Right cardiac atrium (tissue), 5 donors: ENCODE measurements at regions not wholly inside any gene's neighbourhood (a gene's known extent, or its start where the extent isn't known, plus 50 kb on each side); places are given as distances from the start of the nearest gene placed in this dataset.
"Not testable (repeated sequence)": the region's sequence is repeated elsewhere in the genome, so short reads cannot be mapped to it uniquely, and the experiment has no call there.

ENCODE experiments used
- ATAC-seq, 2 donors: fragments of 200-7000 bp; cut with Tn5 transposase; one replicate each; pipeline versions ENCODE4 v1.8.0 to v1.9.1; 2020; ENCODE audit warnings: moderate library complexity in 2 of 2, mild to moderate bottlenecking in 1 of 2
- DNase-seq, 3 donors: peaks; one replicate each; pipeline ENCODE4 v3.0.0-alpha.2; 2020
- H3K27ac ChIP-seq: one replicate; pipeline ENCODE4 v1.5.1; 2013; ENCODE audit warnings: mild to moderate bottlenecking, low read length, control low read depth, moderate library complexity
- H3K27me3 ChIP-seq: one replicate; pipeline ENCODE4 v1.6.1; 2013; ENCODE audit not compliant: control insufficient read depth, insufficient read depth
- H3K4me1 ChIP-seq: one replicate; pipeline ENCODE4 v1.6.1; 2013; ENCODE audit warnings: low read length; ENCODE audit not compliant: control insufficient read depth, insufficient read depth
- H3K4me3 ChIP-seq: one replicate; pipeline ENCODE4 v1.5.1; 2013; ENCODE audit warnings: low read length, control low read depth
- H3K9me3 ChIP-seq: one replicate; pipeline ENCODE4 v1.6.1; 2013; ENCODE audit warnings: low read length; ENCODE audit not compliant: control insufficient read depth
- WGBS: extraction: QIAGEN DNeasy Blood & Tissue Kit; methylation state at CpG from one replicate; pipeline ENCODE4 v1.1.7; 2013; 5-methylcytosine and 5-hydroxymethylcytosine counted together
- intact Hi-C, 4 donors: fragments of 100-400 bp; cut with DNase I; formaldehyde crosslinking; loops; one replicate each; pipeline versions ENCODE4 v1.11.0 to v1.14.0; 2022 to 2023
- donor health status: healthy with polysubstance abuse.
- donor health status: DM: no; HTN: yes; CAD: no.
- donor health status: DM: no; HTN: no; CAD: no.
- donor health status: DM: no; HTN: yes; CAD: no; lungs with severe emphysema.
- donor health status: DM: yes; HTN: yes; CAD: no.

- intact Hi-C loops, result loop anchor here in 2 of 4 donors (10.0 kb wide), 1 partner anchor 268 kb away; no protein-coding TSS in a partner anchor
- Histone ChIP-seq H3K9me3 (no peaks in the 10 kb centered on the region), H3K27me3 (no peaks in the 10 kb centered on the region), H3K27ac (no peak overlapping the region), H3K4me1 (no peaks in the 10 kb centered on the region), H3K4me3 (no peak overlapping the region)
- DNase-seq, result no peak
- WGBS, result 80% methylated on average over 6 of the region's 6 CpGs
- no peak for ATAC-seq
These were observed 109.5 kb upstream of the CARD11 start for GRCh38 chr7:3153118-3153517.

GRCh38 chr7:3154317-3154716 lies 110.7 kb upstream of the CARD11 start:
- no peaks in the 10 kb centered on the region for H3K4me1 ChIP-seq
- ATAC-seq, result no peak
- intact Hi-C loops, result loop anchor here in 2 of 4 donors (10.0 kb wide), 1 partner anchor 270 kb away; no protein-coding TSS in a partner anchor
- H3K27ac ChIP-seq, result no peak overlapping the region
- H3K9me3 ChIP-seq, result no peaks in the 10 kb centered on the region
- no peak overlapping the region for H3K4me3 ChIP-seq
- no peaks in the 10 kb centered on the region for H3K27me3 ChIP-seq
- DNase-seq, result no peak
- 82% methylated on average over 5 of the region's 5 CpGs for WGBS

GRCh38 chr7:3154881-3155494 lies 111.3 kb upstream of the CARD11 start:
- Histone ChIP-seq H3K4me3 (no peak overlapping the region), H3K27ac (no peak overlapping the region), H3K27me3 (no peaks in the 10 kb centered on the region), H3K9me3 (no peaks in the 10 kb centered on the region), H3K4me1 (no peaks in the 10 kb centered on the region)
- DNase-seq (no peak), ATAC-seq (no peak)
- intact Hi-C loops, result loop anchor here in 3 of 4 donors (5.0 to 10.0 kb wide), 2 partner anchors 270 to 288 kb away; no protein-coding TSS in a partner anchor
- 75% methylated on average over 7 of the region's 7 CpGs for WGBS

GRCh38 chr7:3156508-3156907 lies 112.8 kb upstream of the CARD11 start:
- H3K4me1 ChIP-seq, result no peaks in the 10 kb centered on the region
- no peak overlapping the region for H3K27ac ChIP-seq
- no peak for ATAC-seq
- no peaks in the 10 kb centered on the region for H3K9me3 ChIP-seq
- no peaks in the 10 kb centered on the region for H3K27me3 ChIP-seq
- no peak overlapping the region for H3K4me3 ChIP-seq
- DNase-seq, result no peak
- 83% methylated on average over 9 of the region's 9 CpGs for WGBS
- intact Hi-C loops, result loop anchor here in 3 of 4 donors (5.0 to 10.0 kb wide), 2 partner anchors 272 to 289 kb away; no protein-coding TSS in a partner anchor

- WGBS, result 45% methylated on average over 20 of the region's 20 CpGs
- no peaks in the 10 kb centered on the region for H3K27me3 ChIP-seq
- DNase-seq (no peak), ATAC-seq (no peak)
- H3K9me3 ChIP-seq, result no peaks in the 10 kb centered on the region
- no peak overlapping the region for H3K4me3 ChIP-seq
- no peak overlapping the region for H3K27ac ChIP-seq
- intact Hi-C loops, result loop anchor here in 3 of 4 donors (5.0 to 10.0 kb wide), 2 partner anchors 273 to 290 kb away; no protein-coding TSS in a partner anchor
- H3K4me1 ChIP-seq, result no peaks in the 10 kb centered on the region
These were observed 114.1 kb upstream of the CARD11 start for GRCh38 chr7:3157566-3158287.

GRCh38 chr7:3158341-3158760 lies 114.7 kb upstream of the CARD11 start:
- no peak for ATAC-seq
- intact Hi-C loops, result loop anchor here in 3 of 4 donors (5.0 to 10.0 kb wide), 2 partner anchors 274 to 291 kb away; no protein-coding TSS in a partner anchor
- WGBS, result 76% methylated on average over 11 of the region's 11 CpGs

GRCh38 chr7:3159039-3159438 lies 115.4 kb upstream of the CARD11 start:
- no peak overlapping the region for H3K4me3 ChIP-seq
- H3K27me3 ChIP-seq, result no peaks in the 10 kb centered on the region
- DNase-seq, result no peak
- H3K4me1 ChIP-seq, result no peaks in the 10 kb centered on the region
- WGBS, result 78% methylated on average over 4 of the region's 4 CpGs
- H3K27ac ChIP-seq, result no peak overlapping the region
- ATAC-seq, result no peak
- no peaks in the 10 kb centered on the region for H3K9me3 ChIP-seq
- intact Hi-C loops, result loop anchor here in 3 of 4 donors (5.0 to 10.0 kb wide), 2 partner anchors 274 to 292 kb away; no protein-coding TSS in a partner anchor

More at GRCh38 chr7:3158341-3158760, 114.7 kb upstream of the CARD11 start:
- H3K27ac ChIP-seq, result no peak overlapping the region
- no peaks in the 10 kb centered on the region for H3K4me1 ChIP-seq
- DNase-seq, result no peak
- H3K9me3 ChIP-seq, result no peaks in the 10 kb centered on the region
- H3K4me3 ChIP-seq, result no peak overlapping the region
- no peaks in the 10 kb centered on the region for H3K27me3 ChIP-seq

- H3K27ac ChIP-seq, result no peak overlapping the region
- WGBS, result 92% methylated on average over 3 of the region's 3 CpGs
- no peaks in the 10 kb centered on the region for H3K27me3 ChIP-seq
- ATAC-seq (no peak), DNase-seq (no peak)
- no peaks in the 10 kb centered on the region for H3K9me3 ChIP-seq
- H3K4me3 ChIP-seq, result no peak overlapping the region
- H3K4me1 ChIP-seq, result no peaks in the 10 kb centered on the region
- intact Hi-C loops, result loop anchor here in 3 of 4 donors (5.0 to 10.0 kb wide), 2 partner anchors 275 to 292 kb away; no protein-coding TSS in a partner anchor
These were observed 115.8 kb upstream of the CARD11 start for GRCh38 chr7:3159445-3159844.

- H3K4me1 ChIP-seq, ATAC-seq, H3K9me3 ChIP-seq, H3K27ac ChIP-seq, H3K27me3 ChIP-seq, H3K4me3 ChIP-seq, DNase-seq: not testable (repeated sequence)
- intact Hi-C loops, result loop anchor here in 3 of 4 donors (5.0 to 10.0 kb wide), 2 partner anchors 275 to 293 kb away; no protein-coding TSS in a partner anchor
- WGBS, result 82% methylated on average over 5 of the region's 5 CpGs
These were observed 116.3 kb upstream of the CARD11 start for GRCh38 chr7:3159926-3160325.

GRCh38 chr7:3162289-3162688 lies 118.6 kb upstream of the CARD11 start:
- no peaks in the 10 kb centered on the region for H3K4me1 ChIP-seq
- H3K27ac ChIP-seq, result no peak overlapping the region
- H3K4me3 ChIP-seq, result no peak overlapping the region
- no peak for ATAC-seq
- DNase-seq, result no peak
- intact Hi-C loops, result no loop called here
- 65% methylated on average over 2 of the region's 2 CpGs for WGBS
- no peaks in the 10 kb centered on the region for H3K9me3 ChIP-seq
- no peaks in the 10 kb centered on the region for H3K27me3 ChIP-seq

- H3K4me3 ChIP-seq, H3K4me1 ChIP-seq, intact Hi-C loops, ATAC-seq, DNase-seq, H3K27me3 ChIP-seq, H3K9me3 ChIP-seq, H3K27ac ChIP-seq: not testable (repeated sequence)
- WGBS, result 90% methylated on average over 4 of the region's 4 CpGs
These were observed 119.1 kb upstream of the CARD11 start for GRCh38 chr7:3162798-3163197.
